ENCODE measurements at regions not wholly inside any gene's neighbourhood (a gene's known extent, or its start where the extent isn't known, plus 50 kb on each side); places are given as distances from the start of the nearest gene placed in this dataset.

DNA sequence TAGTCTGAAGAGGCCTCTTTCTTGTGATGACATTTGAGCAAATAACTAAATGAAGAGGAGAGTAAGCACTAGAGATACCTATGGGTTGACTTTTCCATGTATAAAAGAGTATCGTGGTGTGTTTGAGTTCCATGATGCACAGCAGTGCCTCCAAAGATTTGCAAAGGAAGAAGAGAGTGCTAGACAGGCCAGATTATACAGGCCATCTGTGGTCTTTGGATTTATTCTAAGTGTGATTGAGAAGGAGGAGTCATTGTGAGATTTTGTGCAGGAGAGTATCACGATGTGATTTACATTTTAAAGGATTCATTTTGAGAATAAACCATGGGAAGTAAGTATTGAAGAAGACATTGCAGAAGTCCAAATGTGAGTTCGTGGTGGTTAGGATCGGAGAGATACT, 695.9 kb upstream of the FAM98A start:
- no peaks in the 10 kb centered on the region for H3K4me1 ChIP-seq (ENCODE audit: control insufficient read depth in 5 of 5, insufficient read depth in 5 of 5, low read length in 5 of 5)
- H3K27me3 ChIP-seq (ENCODE audit: control insufficient read depth in 5 of 5, insufficient read depth in 4 of 5, low read length in 5 of 5): no peaks in the 10 kb centered on the region
- no peak overlapping the region for H3K9ac ChIP-seq (ENCODE audit: low read length in 5 of 5)
- H3K27ac ChIP-seq (ENCODE audit: low read depth, low read length): no peak overlapping the region
- no peaks in the 10 kb centered on the region for H3K9me3 ChIP-seq (ENCODE audit: control insufficient read depth in 5 of 5, low read length in 5 of 5)
- no peaks in the 10 kb centered on the region for H3K36me3 ChIP-seq (ENCODE audit: control insufficient read depth in 5 of 5, insufficient read depth in 5 of 5, low read length in 5 of 5)
- H3K4me3 ChIP-seq (ENCODE audit: low read depth in 1 of 5, low read length in 5 of 5): no peak overlapping the region

DNA sequence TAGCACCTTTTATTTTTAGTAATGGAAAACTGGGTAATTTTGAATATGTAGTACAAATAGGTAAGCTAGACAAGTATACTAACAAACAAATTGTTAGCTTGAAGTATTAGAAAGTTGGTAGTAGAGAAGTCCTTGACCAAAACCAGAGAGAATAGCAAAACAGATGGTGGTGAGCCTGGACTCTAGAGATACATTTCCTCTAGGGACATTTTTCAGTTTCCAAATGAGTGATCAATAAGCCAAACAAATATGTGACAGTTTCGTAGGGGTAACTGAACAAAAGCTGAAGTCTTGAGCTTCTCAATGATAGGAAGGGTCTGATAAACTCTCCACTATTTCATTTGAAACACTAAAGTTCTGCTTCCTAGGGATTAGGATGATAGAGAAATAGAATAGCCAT, 692.0 kb upstream of the FAM98A start:
- no peak overlapping the region for H3K4me3 ChIP-seq (ENCODE audit: low read depth in 1 of 5, low read length in 5 of 5)
- no peaks in the 10 kb centered on the region for H3K9me3 ChIP-seq (ENCODE audit: control insufficient read depth in 5 of 5, low read length in 5 of 5)
- no peaks in the 10 kb centered on the region for H3K4me1 ChIP-seq (ENCODE audit: control insufficient read depth in 5 of 5, insufficient read depth in 5 of 5, low read length in 5 of 5)
- H3K9ac ChIP-seq (ENCODE audit: low read length in 5 of 5): no peak overlapping the region
- H3K27ac ChIP-seq (ENCODE audit: low read depth, low read length): no peak overlapping the region
- H3K27me3 ChIP-seq (ENCODE audit: control insufficient read depth in 5 of 5, insufficient read depth in 4 of 5, low read length in 5 of 5): no peaks in the 10 kb centered on the region
- no peaks in the 10 kb centered on the region for H3K36me3 ChIP-seq (ENCODE audit: control insufficient read depth in 5 of 5, insufficient read depth in 5 of 5, low read length in 5 of 5)

DNA sequence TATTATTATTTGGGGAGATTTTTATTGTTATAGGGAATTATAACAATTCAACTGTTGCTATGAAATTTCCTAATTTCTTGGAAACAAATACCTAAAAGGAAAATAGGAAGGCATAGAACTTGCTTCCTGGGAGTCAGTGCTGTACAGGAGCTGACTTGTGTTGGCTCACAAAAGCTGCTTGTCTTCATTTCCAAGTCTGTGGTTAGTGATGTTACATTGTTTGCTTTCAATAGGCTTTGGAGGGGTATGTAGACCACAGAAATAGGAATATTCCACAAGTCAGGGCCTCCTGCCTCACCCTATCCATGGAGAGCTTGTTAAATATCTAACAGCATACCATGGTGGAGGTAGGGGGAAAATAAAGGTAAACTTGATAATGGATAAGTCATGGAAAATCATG, 688.9 kb upstream of the FAM98A start:
- no peaks in the 10 kb centered on the region for H3K27me3 ChIP-seq (ENCODE audit: control insufficient read depth in 5 of 5, insufficient read depth in 4 of 5, low read length in 5 of 5)
- H3K36me3 ChIP-seq (ENCODE audit: control insufficient read depth in 5 of 5, insufficient read depth in 5 of 5, low read length in 5 of 5): no peaks in the 10 kb centered on the region
- H3K9ac ChIP-seq (ENCODE audit: low read length in 5 of 5): no peak overlapping the region
- H3K4me3 ChIP-seq (ENCODE audit: low read depth in 1 of 5, low read length in 5 of 5): no peak overlapping the region
- no peak overlapping the region for H3K27ac ChIP-seq (ENCODE audit: low read depth, low read length)
- H3K9me3 ChIP-seq (ENCODE audit: control insufficient read depth in 5 of 5, low read length in 5 of 5): peaks cover 0 to 3% (median 0%) of the 10 kb centered on the region in 5 donors
- H3K4me1 ChIP-seq (ENCODE audit: control insufficient read depth in 5 of 5, insufficient read depth in 5 of 5, low read length in 5 of 5): no peaks in the 10 kb centered on the region

DNA sequence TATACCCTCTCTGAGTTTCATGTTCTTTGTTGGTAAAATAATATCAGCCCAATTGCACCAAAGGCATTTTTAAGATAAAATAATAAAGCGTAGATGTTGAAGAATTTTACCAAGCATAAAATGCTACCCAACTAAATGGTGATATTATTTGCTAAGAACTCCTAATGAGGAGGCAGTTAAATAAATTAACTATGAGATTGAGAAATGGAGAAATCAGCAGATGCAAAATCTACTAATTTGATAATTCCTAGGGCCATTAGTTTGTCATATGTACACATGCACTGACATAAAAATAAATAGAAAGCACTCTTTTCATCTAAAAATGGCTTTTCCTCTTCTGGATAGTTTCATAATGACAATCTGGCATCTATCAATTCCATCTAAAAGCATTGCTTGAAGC, 681.5 kb upstream of the FAM98A start:
- H3K9me3 ChIP-seq (ENCODE audit: control insufficient read depth in 5 of 5, low read length in 5 of 5): peaks cover 0 to 3% (median 0%) of the 10 kb centered on the region in 5 donors
- no peaks in the 10 kb centered on the region for H3K36me3 ChIP-seq (ENCODE audit: control insufficient read depth in 5 of 5, insufficient read depth in 5 of 5, low read length in 5 of 5)

GRCh38 chr2:34266908-34267697, 668.0 kb upstream of the FAM98A start:
- no peak overlapping the region for H3K9ac ChIP-seq (ENCODE audit: low read length in 5 of 5)
- no peak overlapping the region for H3K27ac ChIP-seq (ENCODE audit: low read depth, low read length)
- no peaks in the 10 kb centered on the region for H3K36me3 ChIP-seq (ENCODE audit: control insufficient read depth in 5 of 5, insufficient read depth in 5 of 5, low read length in 5 of 5)
- H3K27me3 ChIP-seq (ENCODE audit: control insufficient read depth in 5 of 5, insufficient read depth in 4 of 5, low read length in 5 of 5): no peaks in the 10 kb centered on the region
- no peaks in the 10 kb centered on the region for H3K9me3 ChIP-seq (ENCODE audit: control insufficient read depth in 5 of 5, low read length in 5 of 5)
- H3K4me1 ChIP-seq (ENCODE audit: control insufficient read depth in 5 of 5, insufficient read depth in 5 of 5, low read length in 5 of 5): no peaks in the 10 kb centered on the region
- H3K4me3 ChIP-seq (ENCODE audit: low read depth in 1 of 5, low read length in 5 of 5): no peak overlapping the region

More for the DNA sequence above, 681.5 kb upstream of the FAM98A start:
- Histone ChIP-seq H3K9ac (ENCODE audit: low read length in 5 of 5) (no peak overlapping the region), H3K4me3 (ENCODE audit: low read depth in 1 of 5, low read length in 5 of 5) (no peak overlapping the region), H3K27me3 (ENCODE audit: control insufficient read depth in 5 of 5, insufficient read depth in 4 of 5, low read length in 5 of 5) (no peaks in the 10 kb centered on the region), H3K4me1 (ENCODE audit: control insufficient read depth in 5 of 5, insufficient read depth in 5 of 5, low read length in 5 of 5) (no peaks in the 10 kb centered on the region), H3K27ac (ENCODE audit: low read depth, low read length) (no peak overlapping the region)

- Histone ChIP-seq H3K9me3 (ENCODE audit: control insufficient read depth in 5 of 5, low read length in 5 of 5) (no peaks in the 10 kb centered on the region), H3K9ac (ENCODE audit: low read length in 5 of 5) (no peak overlapping the region), H3K4me1 (ENCODE audit: control insufficient read depth in 5 of 5, insufficient read depth in 5 of 5, low read length in 5 of 5) (no peaks in the 10 kb centered on the region), H3K4me3 (ENCODE audit: low read depth in 1 of 5, low read length in 5 of 5) (no peak overlapping the region), H3K36me3 (ENCODE audit: control insufficient read depth in 5 of 5, insufficient read depth in 5 of 5, low read length in 5 of 5) (no peaks in the 10 kb centered on the region), H3K27me3 (ENCODE audit: control insufficient read depth in 5 of 5, insufficient read depth in 4 of 5, low read length in 5 of 5) (no peaks in the 10 kb centered on the region), H3K27ac (ENCODE audit: low read depth, low read length) (no peak overlapping the region)
Observed at GRCh38 chr2:34261701-34262100, 662.6 kb upstream of the FAM98A start.

DNA sequence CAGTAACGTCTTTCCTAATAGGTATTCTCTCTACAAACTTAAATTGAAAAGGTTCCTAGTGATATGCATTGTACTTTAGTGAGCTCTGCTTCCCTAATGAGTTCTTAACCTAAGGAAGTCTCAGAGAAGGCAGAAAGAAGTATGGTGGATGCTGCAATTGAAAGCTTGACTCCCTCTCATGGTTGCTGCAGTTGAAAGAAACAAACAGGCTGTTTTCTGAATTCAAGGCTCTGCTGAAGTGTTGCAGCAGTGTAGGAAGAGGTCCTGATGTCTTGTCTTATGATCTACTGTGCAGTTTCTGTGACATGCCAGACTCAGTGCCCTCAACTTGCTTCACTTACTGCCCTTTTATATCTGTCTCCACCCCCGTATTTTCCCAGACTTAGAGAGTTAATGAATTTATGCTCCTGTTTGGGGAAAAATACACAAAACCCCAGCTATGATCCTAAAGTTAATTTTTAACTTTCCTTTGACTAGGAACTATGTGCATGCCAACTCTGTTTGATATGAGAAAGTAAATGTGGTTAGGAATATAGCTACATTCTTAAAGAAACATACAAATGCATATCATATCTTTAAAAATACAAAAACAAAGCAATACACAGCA, 655.3 kb upstream of the FAM98A start:
- Histone ChIP-seq H3K9ac (ENCODE audit: low read length in 5 of 5) (no peak overlapping the region), H3K27me3 (ENCODE audit: control insufficient read depth in 5 of 5, insufficient read depth in 4 of 5, low read length in 5 of 5) (peaks cover 0 to 4% (median 0%) of the 10 kb centered on the region in 5 donors), H3K9me3 (ENCODE audit: control insufficient read depth in 5 of 5, low read length in 5 of 5) (no peaks in the 10 kb centered on the region), H3K27ac (ENCODE audit: low read depth, low read length) (no peak overlapping the region), H3K4me3 (ENCODE audit: low read depth in 1 of 5, low read length in 5 of 5) (no peak overlapping the region), H3K4me1 (ENCODE audit: control insufficient read depth in 5 of 5, insufficient read depth in 5 of 5, low read length in 5 of 5) (no peaks in the 10 kb centered on the region), H3K36me3 (ENCODE audit: control insufficient read depth in 5 of 5, insufficient read depth in 5 of 5, low read length in 5 of 5) (no peaks in the 10 kb centered on the region)

GRCh38 chr2:34252111-34252510, 653.0 kb upstream of the FAM98A start:
- Histone ChIP-seq H3K27me3 (ENCODE audit: control insufficient read depth in 5 of 5, insufficient read depth in 4 of 5, low read length in 5 of 5) (peaks cover 0 to 4% (median 0%) of the 10 kb centered on the region in 5 donors), H3K9me3 (ENCODE audit: control insufficient read depth in 5 of 5, low read length in 5 of 5) (no peaks in the 10 kb centered on the region), H3K4me3 (ENCODE audit: low read depth in 1 of 5, low read length in 5 of 5) (no peak overlapping the region), H3K9ac (ENCODE audit: low read length in 5 of 5) (no peak overlapping the region), H3K36me3 (ENCODE audit: control insufficient read depth in 5 of 5, insufficient read depth in 5 of 5, low read length in 5 of 5) (no peaks in the 10 kb centered on the region), H3K4me1 (ENCODE audit: control insufficient read depth in 5 of 5, insufficient read depth in 5 of 5, low read length in 5 of 5) (no peaks in the 10 kb centered on the region), H3K27ac (ENCODE audit: low read depth, low read length) (no peak overlapping the region)

DNA sequence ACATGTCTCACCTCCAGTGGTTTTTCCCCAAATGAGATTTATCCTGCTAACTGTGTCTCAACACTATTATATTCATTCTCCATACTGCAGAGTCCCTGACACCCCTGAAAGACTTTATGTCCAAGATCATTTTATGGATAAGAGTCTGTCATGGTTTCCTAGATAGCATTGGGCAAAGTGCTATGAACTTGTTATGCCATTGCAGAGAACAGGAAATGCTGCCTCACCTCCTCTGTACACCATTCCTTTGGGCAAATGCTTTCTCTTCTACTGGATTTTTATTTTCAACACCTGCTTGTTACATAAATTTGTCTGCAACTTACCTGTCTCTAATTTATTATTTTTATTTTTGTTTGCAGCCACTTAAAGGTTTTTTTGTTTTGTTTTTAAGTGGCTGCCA, 652.5 kb upstream of the FAM98A start:
- no peaks in the 10 kb centered on the region for H3K4me1 ChIP-seq (ENCODE audit: control insufficient read depth in 5 of 5, insufficient read depth in 5 of 5, low read length in 5 of 5)
- peaks cover 0 to 4% (median 0%) of the 10 kb centered on the region in 5 donors for H3K27me3 ChIP-seq (ENCODE audit: control insufficient read depth in 5 of 5, insufficient read depth in 4 of 5, low read length in 5 of 5)
- no peak overlapping the region for H3K4me3 ChIP-seq (ENCODE audit: low read depth in 1 of 5, low read length in 5 of 5)
- H3K27ac ChIP-seq (ENCODE audit: low read depth, low read length): no peak overlapping the region
- no peaks in the 10 kb centered on the region for H3K36me3 ChIP-seq (ENCODE audit: control insufficient read depth in 5 of 5, insufficient read depth in 5 of 5, low read length in 5 of 5)
- no peak overlapping the region for H3K9ac ChIP-seq (ENCODE audit: low read length in 5 of 5)
- H3K9me3 ChIP-seq (ENCODE audit: control insufficient read depth in 5 of 5, low read length in 5 of 5): no peaks in the 10 kb centered on the region

- no peaks in the 10 kb centered on the region for H3K36me3 ChIP-seq (ENCODE audit: control insufficient read depth in 5 of 5, insufficient read depth in 5 of 5, low read length in 5 of 5)
- H3K4me1 ChIP-seq (ENCODE audit: control insufficient read depth in 5 of 5, insufficient read depth in 5 of 5, low read length in 5 of 5): no peaks in the 10 kb centered on the region
- no peak overlapping the region for H3K27ac ChIP-seq (ENCODE audit: low read depth, low read length)
- H3K27me3 ChIP-seq (ENCODE audit: control insufficient read depth in 5 of 5, insufficient read depth in 4 of 5, low read length in 5 of 5): no peaks in the 10 kb centered on the region
- no peaks in the 10 kb centered on the region for H3K9me3 ChIP-seq (ENCODE audit: control insufficient read depth in 5 of 5, low read length in 5 of 5)
- no peak overlapping the region for H3K4me3 ChIP-seq (ENCODE audit: low read depth in 1 of 5, low read length in 5 of 5)
- no peak overlapping the region for H3K9ac ChIP-seq (ENCODE audit: low read length in 5 of 5)
Observed at GRCh38 chr2:34244195-34244594, 645.1 kb upstream of the FAM98A start.

Measured in subcutaneous abdominal adipose tissue (tissue), 5 donors.